ENCODE measurements at regions not wholly inside any gene's neighbourhood (a gene's known extent, or its start where the extent isn't known, plus 50 kb on each side); places are given as distances from the start of the nearest gene placed in this dataset.
"Not testable (repeated sequence)": the region's sequence is repeated elsewhere in the genome, so short reads cannot be mapped to it uniquely, and the experiment has no call there.

DNA sequence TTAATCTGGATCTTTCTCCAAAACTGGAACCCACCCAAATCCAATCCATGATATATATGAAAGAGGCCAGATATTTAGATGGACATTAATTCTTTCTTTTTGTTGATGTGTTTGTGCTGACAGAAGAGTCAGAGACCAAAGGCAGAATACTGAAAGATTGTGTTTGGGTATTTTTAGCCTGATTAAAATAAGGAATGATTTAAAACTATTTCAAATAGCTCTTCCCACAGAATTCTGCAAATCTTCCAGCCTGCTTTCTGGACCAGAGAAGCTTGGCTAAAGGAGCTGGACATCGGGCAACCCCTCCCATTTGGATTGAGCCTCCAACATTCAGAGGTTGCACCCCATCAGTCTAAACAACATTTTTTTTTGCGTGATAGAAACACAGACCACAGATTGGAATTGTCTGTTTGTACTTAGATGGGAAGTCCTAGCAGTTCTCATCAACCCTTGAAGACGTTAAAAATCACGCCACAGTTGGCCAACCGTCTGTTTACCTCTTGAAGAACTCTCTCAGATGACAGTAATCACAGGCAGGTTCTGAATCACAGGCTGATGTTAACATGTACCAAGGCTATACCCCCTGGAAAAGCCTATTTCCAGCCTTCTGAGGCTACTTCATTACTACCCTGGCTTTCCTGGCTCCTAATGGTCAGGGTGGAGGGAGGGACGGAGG lies 155.2 kb upstream of the NRP1 start:
- DNase-seq = no peak

DNA sequence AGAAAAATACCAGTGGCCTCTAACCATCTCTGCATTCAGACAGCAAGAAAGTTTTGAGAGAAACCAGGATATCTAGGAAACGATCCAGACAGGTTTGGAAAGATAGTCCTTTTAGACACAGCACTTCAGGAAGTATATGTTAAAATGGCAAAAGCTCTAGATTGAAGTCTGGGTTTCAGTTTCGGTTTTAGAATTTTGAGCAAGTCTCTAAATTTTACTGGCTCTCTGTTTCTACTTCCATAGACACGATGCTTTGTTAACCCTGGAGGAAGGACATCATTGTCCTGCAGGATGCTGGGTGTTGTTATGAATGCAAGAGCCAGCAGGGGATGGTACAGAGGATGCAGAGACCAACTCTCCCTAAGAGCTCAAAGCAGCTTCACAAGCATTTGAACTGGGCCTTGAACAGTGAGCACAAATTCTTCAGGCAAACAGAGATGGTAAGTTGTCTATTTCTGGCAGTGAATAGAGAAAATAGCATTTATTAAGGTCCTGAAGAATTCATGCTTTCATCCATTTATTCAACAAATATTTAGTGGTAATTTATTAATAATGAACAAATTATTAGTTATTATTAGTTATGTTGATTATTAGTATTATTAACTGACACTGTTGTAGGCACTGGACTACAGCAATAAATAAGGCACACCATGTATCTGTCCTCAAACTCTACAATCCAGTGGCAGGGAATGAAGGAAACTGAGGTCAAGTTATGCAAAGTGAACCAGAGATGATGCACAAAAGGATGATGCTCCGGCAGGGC lies 152.7 kb upstream of the NRP1 start:
- DNase-seq = peak; percentile 8

DNA sequence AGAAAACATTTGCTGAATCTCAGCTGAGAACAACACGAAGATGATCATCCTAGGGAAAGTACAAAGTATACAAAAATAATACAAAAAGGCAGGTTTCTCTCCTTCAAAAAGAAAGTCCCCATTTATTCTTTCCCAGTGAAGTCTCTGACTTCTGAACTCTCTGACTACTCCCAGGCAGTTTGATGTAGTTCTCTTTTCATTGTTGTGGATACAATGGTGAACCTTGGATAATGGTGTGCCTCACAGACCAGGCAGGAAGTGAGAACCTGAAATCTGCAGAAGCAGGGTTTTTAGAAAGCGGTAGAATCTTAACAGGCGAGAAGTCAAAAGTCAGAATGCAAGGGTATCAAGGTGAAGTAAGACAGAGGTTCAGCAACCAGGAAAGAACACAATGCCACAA lies 150.8 kb upstream of the NRP1 start:
- DNase-seq = no peak

DNA sequence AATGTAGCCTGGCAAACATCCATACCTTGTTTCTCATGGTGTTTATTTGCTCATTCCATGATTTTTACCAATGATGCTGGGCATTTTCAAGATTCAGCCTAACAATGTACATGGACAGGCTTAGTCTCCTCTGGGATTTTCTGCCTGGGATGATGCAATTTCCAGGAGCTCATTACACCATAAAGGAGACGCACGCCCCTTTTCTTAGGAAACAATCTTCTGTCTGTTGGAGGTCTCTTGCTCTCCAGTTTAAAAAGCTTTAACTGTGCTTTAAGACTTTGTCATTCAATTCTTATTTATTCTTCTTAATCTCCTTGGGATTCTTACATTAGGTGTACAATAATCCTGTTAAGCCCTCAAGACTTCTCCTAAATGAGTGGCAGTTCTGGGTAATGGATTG lies 150.3 kb upstream of the NRP1 start:
- DNase-seq = no peak

DNA sequence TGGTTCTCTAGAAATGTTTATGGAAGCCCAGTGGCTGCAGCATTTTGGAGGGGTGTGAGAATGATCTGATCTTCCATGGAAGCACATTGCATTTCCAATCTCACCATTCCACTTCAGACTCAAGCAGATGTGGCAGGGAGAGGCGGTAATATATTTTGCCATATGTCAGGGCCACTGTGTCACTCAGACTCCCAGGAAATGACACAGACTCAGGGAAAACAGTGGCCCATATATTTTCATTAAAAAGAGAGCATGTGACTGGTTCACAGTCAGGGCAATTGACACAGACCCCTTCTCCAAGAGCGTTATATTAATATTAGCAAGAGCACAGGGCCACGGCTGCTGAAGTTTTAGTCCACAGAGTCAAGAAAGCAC lies 149.3 kb upstream of the NRP1 start:
- DNase-seq = no peak

DNA sequence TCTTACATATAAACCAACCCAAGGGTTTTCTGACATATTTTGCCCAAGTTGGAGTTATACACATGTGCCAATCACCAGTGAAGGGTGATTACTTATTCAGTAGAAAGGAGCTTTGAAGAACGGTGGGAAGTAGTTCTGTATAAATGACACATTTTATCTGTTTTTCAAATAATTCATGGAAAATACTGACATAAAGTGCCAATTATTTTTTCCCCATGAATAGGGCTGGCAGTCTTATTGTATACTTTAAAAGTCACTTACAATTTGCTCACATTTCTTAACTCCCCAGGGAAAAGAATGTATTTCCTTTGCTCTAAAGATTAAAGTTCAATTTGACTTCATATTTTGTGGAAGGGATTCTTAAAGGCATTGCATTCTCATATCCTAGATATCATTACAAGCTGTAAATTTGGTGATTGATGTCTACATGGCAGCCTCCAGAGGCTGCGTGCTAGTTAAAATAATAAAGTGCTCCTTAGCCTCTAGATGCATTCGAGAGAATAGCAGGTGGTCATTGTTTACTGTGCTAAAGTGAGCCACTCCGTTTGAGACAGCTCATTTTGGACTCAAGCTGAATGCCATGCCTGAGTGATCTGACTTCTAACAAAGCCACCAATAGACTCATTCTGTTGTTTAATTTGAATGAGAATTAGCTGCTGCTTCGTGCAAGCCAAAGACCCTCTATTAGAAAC lies 148.8 kb upstream of the NRP1 start:
- no peak for DNase-seq

DNA sequence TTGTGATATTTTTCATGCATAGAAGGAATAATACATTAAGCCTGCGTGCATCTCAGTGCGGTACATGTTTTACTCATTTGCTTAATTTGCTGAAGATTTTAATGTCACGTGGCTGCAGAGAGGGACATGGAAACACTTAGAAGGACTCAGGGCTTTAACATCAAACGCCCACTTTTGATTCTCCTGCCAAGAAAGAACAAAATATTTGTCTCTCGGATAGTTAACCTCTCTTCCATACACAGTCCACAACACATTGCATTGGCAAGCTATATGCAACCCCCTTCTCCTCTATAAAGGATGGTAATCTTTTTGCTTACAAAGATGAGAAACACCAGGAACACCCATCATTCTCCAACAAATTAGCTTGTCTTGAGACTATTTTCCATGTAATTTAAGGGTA lies 148.0 kb upstream of the NRP1 start:
- DNase-seq = no peak

DNA sequence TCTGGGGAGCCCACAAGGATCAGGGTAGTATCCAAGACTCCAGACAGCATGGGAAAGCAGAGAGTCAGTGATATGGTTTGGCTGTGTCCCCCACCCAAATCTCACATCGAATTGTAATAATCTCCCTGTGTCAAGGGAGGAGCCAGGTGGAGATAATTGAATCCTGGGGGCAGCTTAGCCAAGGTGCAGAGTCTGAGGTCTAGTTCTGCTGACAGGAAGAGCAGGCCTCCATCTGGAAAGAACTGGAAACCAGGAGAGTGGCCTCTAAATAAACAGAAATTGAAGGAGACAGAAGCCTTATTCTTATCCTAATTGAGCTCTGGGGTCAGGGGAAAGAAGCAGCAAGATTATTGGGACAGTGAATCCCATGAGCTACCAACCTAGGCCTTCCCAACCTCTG lies 146.7 kb upstream of the NRP1 start:
- no peak for DNase-seq

DNA sequence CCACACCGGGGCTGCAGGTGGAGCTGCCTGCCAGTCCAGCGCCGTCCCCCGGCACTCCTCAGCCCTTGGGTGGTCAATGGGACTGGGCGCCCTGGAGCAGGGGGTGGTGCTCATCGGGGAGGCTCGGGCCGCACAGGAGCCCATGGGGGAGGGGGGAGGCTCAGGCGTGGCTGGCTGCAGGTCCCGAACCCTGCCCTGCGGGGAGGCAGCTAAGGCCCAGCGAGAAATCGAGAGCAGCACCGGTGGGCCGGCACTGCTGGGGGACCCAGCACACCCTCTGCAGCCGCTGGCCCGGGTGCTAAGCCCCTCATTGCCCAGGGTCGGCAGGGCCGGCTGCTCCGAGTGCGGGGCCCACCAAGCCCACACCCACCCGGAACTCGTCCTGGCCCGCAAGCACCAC lies 145.9 kb upstream of the NRP1 start:
- not testable (repeated sequence) for DNase-seq

DNA sequence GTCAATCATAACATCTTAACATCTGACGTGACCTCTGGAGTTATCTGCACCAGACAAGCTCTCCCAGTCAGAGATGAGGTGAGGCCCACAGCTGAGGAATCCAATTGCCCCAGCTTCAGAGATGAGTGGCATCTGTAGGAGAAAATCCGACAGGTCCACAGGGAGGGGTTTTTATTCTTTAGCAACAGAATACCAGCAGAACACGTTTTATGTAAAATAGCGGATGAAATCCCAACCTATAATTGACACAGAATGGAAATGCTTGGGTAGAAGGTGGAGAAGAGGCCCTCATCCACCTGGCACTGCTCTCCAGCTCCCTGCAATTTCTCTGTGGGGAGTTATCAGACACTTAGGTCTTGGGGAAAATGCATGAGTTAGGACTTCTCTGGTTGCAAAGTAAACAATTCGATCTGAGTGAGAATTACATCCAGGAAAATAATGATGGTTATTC lies 144.2 kb upstream of the NRP1 start:
- no peak for DNase-seq

DNA sequence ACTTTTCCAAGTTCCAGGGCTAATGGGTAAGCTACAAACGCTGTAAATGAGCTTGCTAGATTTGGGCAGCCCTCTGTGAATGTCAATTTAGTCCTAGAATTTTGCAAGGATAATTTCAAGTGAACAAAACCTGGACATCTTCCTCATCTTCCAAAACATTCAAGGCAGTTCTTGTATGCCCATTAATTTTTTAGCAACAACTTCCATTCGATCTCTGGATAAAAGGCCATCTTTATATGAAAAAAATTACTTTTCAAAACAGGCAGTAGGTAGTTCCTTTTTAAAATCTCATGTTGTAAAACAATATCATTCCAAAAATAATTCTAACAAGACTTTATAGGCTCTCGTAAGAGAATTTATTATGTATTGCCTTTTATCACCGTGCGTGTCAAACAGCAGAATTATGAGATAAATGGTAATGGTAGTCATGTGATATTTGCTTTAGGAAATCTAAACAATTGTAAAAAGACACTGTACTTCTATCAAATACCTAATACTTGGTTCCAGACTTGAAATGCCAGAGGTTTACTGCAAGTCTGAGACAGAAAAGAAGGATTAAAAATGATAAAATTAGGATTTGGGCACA lies 143.7 kb upstream of the NRP1 start:
- no peak for DNase-seq

DNA sequence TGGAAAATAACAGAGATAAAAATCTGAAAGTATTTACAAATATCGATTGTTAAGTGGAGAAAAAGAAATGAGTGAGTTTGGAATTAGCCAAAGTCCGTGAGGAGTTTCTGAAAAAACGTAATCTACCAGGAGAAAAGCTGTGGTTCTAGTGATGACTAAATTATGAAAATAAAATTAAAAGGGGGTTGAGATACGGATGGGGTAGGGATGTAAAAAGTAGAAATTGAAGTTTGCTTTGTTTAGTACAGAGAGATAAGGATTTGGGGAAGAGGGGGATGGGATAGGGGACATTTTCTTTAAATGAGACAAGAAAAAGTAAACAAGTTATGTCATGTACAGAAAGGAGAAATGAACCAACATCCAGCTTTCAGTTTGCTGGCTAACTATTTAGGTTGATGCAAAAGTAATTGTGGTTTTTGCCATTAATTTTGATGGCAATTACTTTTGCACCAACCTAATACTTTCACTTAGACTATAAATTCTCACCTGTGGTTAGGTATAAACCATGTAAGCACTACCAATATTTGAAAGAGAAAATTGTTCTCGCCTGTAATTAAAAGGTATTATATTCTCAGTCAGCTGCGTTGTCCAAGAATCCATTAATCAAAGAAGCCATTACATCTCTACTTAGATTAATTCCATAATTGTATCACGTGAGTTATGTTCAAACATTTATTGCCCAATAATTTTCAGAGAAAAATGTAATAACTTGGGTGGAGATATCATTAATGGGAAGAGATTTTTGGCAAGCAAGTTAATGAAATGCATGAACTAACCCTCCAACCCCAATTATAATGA lies 143.0 kb upstream of the NRP1 start:
- no peak for DNase-seq

DNA sequence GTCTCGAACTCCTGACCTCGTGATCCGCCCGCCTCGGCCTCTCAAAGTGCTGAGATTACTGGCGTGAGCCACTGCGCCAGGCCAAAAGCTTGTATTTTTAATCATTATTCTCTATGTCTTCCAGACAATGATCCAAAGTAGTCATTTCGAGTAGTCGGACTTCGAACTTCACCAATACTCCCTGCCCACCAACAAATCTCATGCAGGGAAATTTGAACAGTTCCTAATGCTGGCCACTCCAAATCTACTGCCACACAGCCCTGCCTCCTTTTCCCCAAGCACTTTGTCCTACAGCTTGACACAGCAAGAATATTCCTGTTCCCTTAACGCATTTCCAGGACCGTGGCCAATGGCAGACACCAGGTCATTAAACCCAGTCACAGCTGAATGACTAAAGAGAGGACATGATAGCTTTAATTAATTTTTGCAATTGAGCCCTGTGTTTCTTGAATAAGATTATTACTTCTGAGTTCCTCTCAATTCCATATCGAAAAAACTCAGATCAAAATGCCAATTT lies 142.3 kb upstream of the NRP1 start:
- no peak for DNase-seq

DNA sequence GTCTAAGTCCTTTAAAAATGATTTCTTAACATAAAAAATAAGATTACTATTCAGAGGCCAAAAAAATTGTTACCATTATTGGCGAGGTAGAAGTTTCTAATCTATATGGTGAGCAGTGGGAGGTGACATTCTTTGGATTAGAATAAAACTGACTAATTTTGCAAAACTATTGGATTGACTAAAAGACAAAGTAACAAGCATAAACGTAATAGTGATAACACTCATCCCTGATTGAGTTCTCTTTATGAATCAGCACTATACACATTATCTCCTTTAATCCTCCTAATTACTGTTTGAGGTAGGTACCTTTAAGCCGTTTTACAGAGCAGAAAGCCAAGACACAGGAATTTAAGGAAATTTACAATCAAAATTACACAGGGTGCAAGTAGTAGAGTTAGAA lies 139.2 kb upstream of the NRP1 start:
- no peak for DNase-seq

DNA sequence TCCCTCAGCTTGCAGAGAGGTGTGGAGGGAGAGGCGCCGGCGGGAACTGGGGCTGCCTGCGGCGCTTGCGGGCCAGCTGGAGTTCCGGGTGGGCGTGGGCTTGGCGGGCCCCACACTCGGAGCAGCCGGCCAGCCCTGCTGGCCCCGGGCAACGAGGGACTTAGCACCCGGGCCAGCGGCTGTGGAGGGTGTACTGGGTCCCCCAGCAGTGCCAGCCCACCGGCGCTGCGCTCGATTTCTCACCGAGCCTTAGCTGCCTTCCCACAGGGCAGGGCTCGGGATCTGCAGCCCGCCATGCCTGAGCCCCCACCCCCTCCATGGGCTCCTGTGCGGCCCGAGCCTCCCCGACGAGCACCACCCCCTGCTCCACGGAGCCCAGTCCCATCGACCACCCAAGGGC lies 133.5 kb upstream of the NRP1 start:
- DNase-seq = not testable (repeated sequence)

DNA sequence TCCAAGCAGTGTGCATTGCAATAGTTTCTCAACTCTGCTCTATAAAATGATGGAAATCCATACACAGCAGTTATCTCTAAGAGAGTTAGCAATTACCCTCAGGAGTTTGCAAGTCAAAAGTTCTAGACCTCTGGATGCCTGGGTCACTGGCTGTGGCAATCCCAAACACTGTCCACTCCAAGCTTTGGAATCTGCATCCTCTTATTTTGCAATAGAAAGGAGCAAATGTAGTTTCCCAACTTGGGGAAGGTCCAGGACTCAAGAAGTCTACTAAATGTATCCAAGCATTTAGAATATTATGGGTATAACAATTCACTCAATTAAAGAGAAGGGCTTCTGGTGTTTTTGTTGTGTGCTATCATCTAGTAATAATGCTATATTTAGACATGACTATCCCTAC lies 131.3 kb upstream of the NRP1 start:
- DNase-seq = no peak

DNA sequence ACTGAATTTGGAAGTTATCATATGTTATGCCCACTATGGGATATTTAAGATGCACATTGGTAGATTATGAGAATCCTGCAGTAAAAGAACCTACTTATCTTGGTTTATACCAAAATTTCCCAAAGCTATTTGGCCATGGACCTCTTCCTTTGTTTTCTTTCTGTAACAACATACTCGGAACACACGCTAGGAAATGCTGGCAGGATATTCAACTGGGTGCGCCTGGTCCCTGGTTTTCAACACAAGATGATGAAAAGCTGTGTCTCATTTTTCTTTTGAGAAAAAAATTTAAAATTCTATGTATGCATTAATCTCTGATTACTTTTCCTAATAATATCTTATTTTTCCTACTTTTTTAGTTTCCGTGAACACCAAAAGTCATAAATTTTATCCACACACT lies 128.5 kb upstream of the NRP1 start:
- no peak for DNase-seq

DNA sequence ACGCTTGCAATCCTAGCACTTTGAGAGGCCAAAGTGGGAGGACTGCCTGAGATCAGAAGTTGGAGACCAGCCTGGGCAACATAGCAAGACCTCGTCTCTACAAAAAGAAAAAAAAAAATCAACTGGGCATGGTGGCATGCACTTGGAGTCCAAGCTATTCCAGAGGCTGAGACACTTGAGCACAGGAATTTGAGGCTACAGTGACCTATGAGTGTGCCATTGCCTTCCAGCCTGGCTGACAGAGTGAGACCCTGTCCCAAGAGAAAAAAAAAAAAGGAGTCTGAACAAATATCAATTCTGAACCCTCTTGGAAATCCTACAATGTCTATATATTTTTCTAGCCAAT lies 126.8 kb upstream of the NRP1 start:
- no peak for DNase-seq

DNA sequence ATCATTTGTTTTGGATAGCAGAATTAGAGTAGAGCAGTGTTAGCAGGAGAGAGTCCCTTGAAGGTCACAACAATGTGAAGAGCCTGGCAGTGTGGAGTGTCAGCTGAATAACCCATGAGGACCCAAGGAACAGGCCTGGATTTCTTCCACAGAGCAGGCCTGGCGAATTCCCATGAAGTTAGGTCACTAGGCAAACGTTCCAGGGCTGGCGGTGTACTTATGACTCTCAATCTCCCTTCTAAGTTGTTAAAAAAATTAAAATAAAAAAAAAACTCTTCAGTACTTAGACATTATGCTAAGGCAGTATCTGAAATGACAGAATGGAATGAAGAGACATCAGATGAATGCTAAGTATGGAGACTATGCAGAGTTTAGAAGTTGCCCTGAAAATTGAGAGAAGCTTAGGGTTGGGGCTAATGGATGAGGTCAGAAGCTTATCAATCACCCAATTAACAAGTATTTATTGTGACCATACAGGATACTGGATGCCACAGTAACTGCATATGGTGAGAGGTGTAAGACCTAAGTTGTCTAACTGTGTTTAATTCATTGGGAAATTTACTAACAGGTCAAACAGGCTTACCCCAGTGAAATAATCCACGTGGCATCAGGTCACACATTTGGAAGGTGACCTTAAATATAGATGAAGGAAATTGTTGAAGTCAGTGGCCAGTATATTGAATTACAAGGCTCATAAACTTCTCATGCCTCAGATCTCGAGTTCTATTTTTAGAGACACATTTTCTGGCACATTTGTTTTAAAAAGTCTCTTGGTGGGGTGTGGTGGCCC lies 126.2 kb upstream of the NRP1 start:
- no peak for DNase-seq

DNA sequence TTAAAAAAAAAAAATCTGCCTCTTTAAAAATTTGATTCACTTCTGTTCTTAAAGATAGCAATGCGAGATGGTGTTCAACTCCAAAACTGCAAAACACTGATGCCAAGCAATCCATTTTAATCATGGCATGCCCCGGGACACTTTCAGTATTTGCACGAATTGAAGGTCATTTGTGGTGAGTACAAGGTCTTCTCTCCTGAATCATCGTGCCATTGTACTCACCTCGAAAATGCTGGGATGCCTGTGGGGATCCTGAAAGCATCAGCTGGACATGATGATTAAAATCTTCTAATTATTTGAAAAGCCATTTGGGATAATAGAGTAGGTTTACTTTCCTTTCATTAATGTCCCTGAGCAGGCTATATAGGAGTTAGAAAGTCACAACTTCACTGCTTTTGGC lies 125.1 kb upstream of the NRP1 start:
- no peak for DNase-seq

DNA sequence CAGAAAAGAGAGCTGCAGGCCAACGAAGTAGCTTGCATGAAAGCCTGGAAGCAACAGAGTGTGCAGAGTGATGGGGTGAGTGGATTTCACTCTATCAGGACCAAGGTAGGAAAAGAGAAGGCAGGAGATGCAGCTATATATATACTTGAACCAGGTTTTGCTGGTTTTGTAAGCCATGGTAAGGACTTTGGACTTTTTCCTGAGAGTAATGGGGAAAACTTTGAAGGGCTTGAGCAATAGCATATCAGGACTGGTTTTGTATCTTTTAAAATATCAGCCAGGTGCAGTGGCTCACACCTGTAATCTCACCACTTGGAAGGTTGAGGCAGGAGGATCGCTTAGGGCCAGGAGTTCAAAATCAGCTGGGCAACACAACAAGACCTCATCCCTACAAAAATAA lies 120.6 kb upstream of the NRP1 start:
- no peak for DNase-seq

DNA sequence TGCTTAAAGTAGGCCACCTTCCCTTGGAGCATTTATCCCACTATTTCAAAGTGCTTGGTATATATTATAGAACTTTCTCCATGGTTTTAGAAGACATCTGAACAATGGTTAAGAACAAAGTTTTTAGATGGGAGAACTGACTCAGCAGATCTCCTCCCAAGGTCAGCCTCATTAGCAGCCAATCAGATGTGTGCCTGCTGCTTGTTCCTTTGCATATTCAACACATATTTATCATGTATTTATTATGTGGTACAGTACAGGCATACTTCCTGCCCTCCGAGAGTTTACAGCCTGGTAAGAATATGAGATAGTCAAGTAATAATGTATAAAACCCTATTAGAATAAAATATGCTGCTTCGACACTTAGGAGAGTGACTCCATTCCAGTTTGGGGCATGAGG lies 120.1 kb upstream of the NRP1 start:
- no peak for DNase-seq
